ENCODE measurements at regions not wholly inside any gene's neighbourhood (a gene's known extent, or its start where the extent isn't known, plus 50 kb on each side); places are given as distances from the start of the nearest gene placed in this dataset.
"Not testable (repeated sequence)": the region's sequence is repeated elsewhere in the genome, so short reads cannot be mapped to it uniquely, and the experiment has no call there.

GRCh38 chrX:33989936-33990335, 142.2 kb downstream of the FAM47A start:
- DNase-seq (ENCODE audit: low spot score): no peak

GRCh38 chrX:33987458-33987857, 144.7 kb downstream of the FAM47A start:
- no peak for DNase-seq (ENCODE audit: low spot score)

DNA sequence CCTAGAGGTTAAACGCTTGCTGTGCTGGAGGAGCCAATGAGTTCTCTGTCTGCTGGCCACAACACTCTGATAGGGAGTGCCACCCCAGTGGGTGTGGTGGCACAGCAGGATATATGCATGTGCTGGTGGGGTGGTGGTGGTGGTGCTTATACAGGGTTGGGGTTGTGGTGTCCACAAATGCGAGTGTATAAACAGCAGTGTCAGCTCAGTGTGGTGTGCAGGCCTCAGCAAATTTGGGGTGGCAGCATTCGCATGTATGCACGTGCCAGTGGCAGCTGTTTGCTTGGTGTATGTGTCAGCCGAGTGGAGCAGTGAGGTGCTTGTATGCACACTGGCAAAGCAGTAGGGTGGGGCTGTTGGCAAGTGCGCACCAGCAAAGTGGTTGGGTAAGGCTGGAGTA, 157.4 kb downstream of the FAM47A start:
- DNase-seq (ENCODE audit: low spot score): no peak

- DNase-seq (ENCODE audit: low spot score): peak; percentile 4
These were observed 161.8 kb downstream of the FAM47A start for GRCh38 chrX:33970028-33970967.

- DNase-seq (ENCODE audit: low spot score): no peak
These were observed 163.0 kb downstream of the FAM47A start for GRCh38 chrX:33969105-33969504.

- no peak for DNase-seq (ENCODE audit: low spot score)
These were observed 163.5 kb downstream of the FAM47A start for GRCh38 chrX:33968611-33969010.

DNA sequence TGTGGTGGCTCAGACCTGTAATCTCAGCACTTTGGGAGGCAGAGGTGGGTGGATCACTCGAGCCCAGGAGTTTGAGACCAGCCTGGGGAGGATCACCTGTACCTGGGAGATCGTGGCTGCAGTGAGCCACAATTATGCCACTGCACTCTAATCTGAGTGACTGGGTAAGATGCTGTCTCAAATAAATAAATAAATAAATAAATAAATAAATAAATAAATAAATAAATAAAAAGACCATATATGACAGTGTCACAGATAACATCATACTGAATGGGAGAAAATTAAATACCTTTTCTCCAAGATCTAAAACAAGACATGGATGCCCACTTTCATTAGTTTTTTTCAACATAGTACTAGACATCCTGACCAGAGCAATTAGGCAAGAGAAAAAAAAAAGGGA, 182.8 kb downstream of the FAM47A start:
- no peak for DNase-seq (ENCODE audit: low spot score)

DNA sequence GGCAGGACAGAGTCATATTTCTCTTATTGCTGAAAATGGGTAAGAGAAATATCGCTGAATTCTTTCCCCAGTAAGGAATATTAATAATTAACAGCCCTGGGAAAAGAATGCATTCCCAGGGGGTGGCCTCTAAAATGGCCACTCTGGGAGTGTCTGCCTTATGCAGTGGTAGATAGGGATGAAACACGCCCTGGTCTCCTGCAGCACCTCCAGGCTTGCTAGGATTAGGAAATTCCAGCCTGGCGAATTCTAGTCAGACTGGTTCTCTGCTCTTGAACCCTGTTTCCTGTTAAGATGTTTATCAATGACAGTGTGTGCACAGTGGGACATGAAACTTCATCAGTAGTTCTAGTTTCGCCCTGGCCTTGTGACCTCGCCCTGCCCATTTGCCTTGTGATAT, 205.9 kb downstream of the FAM47A start:
- not testable (repeated sequence) for DNase-seq (ENCODE audit: low spot score)

DNA sequence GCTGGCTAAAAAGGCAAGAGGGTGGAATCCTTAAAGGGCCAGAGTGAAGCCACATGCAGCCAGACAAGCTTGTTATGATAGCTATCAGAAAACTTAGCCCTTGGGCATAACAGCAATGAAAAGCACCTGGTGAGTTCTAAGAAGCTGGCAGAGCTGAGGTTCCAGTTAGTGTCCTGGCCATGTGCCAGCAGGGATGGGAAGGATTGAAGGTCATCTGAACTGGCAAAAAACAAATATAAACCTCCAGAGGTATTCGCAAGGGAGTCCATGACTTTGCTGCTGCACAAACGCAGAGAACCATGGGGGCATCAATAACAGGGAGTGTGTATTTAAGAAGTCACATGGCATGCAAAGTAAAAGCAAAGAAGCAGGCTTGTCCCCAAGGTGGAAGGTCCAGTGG, 208.9 kb downstream of the FAM47A start:
- DNase-seq (ENCODE audit: low spot score): no peak

DNA sequence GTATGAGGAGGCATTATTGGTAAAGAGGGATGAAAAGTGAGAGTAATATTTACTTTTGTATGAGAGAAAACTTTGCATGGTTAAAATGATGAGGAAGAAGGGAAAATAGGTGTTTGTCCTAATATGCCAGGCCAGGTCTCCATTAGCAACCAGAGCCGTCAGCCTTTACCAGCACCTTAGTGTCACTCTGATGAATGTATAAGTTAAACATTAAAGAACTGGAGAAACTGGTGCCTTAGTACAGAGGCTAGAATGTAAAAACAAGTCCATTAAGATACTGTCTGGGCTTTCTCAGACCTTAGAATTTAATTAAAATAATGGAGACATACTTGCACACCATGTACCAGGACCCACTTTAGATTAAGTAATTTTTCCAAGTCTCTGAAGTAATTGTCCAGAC, 222.3 kb downstream of the FAM47A start:
- DNase-seq (ENCODE audit: low spot score): peak; percentile 50

DNA sequence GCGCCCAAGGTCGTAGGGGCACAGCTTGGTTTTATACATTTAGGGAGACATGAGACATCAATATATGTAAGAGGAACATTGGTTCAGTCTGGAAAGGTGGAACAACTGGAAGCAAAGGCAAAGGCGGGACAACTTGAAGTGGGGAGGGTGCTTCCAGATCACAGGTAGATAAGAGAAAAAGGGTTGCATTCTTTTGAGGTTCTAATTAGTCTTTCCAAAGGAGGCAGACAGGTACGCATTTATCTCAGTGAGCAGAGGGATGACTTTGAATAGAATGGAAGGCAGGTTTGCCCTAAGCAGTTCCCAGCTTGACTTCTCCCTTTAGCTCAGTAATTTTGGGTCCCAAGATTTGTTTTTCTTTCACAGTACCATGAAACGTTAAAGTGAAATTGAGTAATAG, 223.2 kb downstream of the FAM47A start:
- no peak for DNase-seq (ENCODE audit: low spot score)

GRCh38 chrX:33908074-33908473, 224.0 kb downstream of the FAM47A start:
- no peak for DNase-seq (ENCODE audit: low spot score)

GRCh38 chrX:33906971-33907370, 225.1 kb downstream of the FAM47A start:
- DNase-seq (ENCODE audit: low spot score): no peak

DNA sequence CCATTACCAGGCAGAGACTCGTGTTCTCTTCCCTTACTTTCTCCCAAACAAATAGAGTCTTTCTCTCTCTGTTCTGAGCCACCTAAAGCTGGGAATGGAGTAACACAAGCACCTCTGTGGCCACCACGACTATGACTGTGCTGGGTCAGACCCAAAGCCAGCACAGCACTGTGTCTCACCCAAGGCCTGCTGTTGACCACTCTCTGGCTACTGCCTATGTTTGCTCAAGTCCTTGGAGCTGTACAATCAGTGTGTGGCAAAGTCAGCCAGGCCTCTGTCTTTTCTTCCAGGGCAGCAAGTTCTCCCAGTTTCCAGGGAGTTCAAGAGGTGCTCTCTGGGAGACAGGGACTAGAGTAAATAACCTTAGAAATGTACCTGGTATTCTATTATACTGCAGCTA, 239.4 kb downstream of the FAM47A start:
- no peak for DNase-seq (ENCODE audit: low spot score)

DNA sequence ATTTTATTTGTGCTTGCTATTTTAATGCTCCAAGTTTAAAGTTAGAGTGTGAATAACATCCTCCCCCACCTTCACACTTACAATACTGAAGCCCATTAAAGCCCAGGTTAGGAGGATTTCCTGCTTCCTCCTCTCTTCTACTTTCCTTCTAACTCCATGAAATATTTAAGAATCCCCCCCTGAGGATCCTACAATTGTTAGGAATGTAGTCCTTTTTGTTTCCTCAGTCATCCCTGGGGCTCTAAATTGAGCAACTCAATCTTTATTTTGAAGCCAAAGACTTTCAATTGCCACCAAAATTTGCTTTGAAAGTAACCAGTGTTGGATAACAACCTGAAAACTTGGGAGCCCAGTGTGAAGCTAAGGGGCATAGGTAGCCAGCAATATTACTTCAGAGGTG, 276.9 kb downstream of the FAM47A start:
- DNase-seq (ENCODE audit: low spot score): no peak

DNA sequence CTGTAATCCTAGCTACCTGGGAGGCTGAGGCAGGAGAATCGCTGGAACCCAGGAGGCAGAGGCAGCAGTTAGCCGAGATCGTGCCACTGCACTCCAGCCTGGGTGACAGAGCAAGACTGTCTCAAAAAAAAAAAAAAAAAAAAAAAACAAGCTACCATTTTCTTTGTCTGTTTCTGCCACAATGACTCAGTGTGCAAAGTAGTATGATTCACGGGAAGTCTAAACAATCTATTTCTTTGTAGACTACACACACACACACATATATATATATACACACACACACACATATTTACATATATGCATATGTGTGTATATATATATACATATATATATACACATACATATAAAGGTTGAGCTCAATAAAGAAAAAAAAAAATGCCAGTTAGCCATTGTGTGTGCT, 280.0 kb downstream of the FAM47A start:
- not testable (repeated sequence) for DNase-seq (ENCODE audit: low spot score)

DNA sequence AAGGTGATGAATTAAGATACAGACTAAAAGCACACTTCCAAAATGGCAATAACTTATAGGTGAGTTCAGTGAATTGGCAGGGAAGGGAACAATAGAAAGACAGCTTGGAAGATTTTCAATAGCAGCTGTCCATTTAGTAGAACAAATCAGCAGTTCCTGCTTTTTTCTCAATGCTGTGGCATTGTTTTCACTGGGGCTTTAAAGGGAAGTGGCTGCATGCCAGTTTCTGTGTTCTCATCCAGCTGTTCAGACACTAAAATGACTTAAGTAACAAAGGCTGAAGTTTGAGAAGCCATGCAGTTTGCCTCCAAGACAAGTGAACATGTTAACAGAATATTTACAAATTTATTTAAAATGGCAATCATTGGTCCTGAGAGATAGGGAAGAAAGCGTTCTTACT, 291.9 kb downstream of the FAM47A start:
- no peak for DNase-seq (ENCODE audit: low spot score)

- DNase-seq (ENCODE audit: low spot score): no peak
These were observed 300.9 kb downstream of the FAM47A start for GRCh38 chrX:33831211-33831610.

DNA sequence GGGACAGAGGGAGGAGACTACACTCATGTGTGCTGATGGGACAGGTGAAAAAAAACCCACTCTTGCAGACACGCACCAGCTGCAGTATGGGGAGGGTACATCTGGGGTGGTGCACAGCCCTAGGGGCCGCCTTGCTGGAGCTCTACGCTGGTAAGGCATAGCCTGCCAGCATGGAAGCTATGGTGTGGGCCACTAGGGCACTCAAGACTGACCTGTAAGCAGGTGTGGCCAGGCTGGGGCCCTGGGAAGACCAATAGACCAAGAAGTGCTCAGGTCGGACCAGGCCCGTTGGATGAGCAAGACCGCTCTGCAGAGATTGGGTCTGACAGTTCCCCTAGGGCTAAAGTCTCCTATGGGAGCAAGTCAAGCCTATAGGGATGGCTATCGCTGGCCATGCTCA, 314.8 kb downstream of the FAM47A start:
- no peak for DNase-seq (ENCODE audit: low spot score)

GRCh38 chrX:33808636-33809035, 323.5 kb downstream of the FAM47A start:
- no peak for DNase-seq (ENCODE audit: low spot score)

- no peak for DNase-seq (ENCODE audit: low spot score)
These were observed 347.6 kb downstream of the FAM47A start for GRCh38 chrX:33784548-33784947.

- peak; percentile 78 for DNase-seq (ENCODE audit: low spot score)
These were observed 390.3 kb downstream of the FAM47A start for GRCh38 chrX:33741807-33742206.

GRCh38 chrX:33735182-33735581, 396.9 kb downstream of the FAM47A start:
- DNase-seq (ENCODE audit: low spot score): no peak

All from SK-N-DZ (cell line).